ENCODE measurements at regions not wholly inside any gene's neighbourhood (a gene's known extent, or its start where the extent isn't known, plus 50 kb on each side); places are given as distances from the start of the nearest gene placed in this dataset.

- Histone ChIP-seq H3K36me3 (ENCODE audit: control insufficient read depth in 1 of 2, insufficient read depth in 2 of 2, low read length in 2 of 2) (no peaks in the 10 kb centered on the region), H3K27ac (ENCODE audit: low read depth, low read length) (no peak overlapping the region), H3K9ac (ENCODE audit: low read length) (no peak overlapping the region), H3K9me3 (ENCODE audit: control insufficient read depth in 1 of 2, insufficient read depth in 1 of 2, low read depth in 1 of 2, low read length in 2 of 2) (no peaks in the 10 kb centered on the region), H3K9me2 (ENCODE audit: insufficient read depth) (no peaks in the 10 kb centered on the region), H3K4me2 (ENCODE audit: low read length) (no peak overlapping the region), H3K4me3 (replicated peaks in 1 of 2; ENCODE audit: low read depth in 1 of 2, low read length in 2 of 2) (no peak overlapping the region), H3K27me3 (ENCODE audit: insufficient read depth, low read length) (no peaks in the 10 kb centered on the region), H4K20me1 (ENCODE audit: insufficient read depth) (no peaks in the 10 kb centered on the region), H2AFZ (ENCODE audit: low read depth, low read length, poor library complexity, severe bottlenecking) (no peak overlapping the region), H3K79me2 (ENCODE audit: insufficient read depth, low read length) (no peaks in the 10 kb centered on the region), H3K4me1 (ENCODE audit: control insufficient read depth in 1 of 2, insufficient read depth in 2 of 2, low read length in 2 of 2) (no peaks in the 10 kb centered on the region)
- no TSS peak for BruUV-seq (replicated peaks)
- ATAC-seq = no peak
- intact Hi-C loops (cut with micrococcal nuclease) = no loop called here
- RAD21 ChIA-PET (ENCODE audit: low non-redundant PET in 1 of 2, low total read pairs in 2 of 2, uncharacterized antibody in 2 of 2, unreplicated experiment in 2 of 2) = no interaction called here
- TF ChIP-seq ELF1 (IDR thresholded peaks at IDR 0.05; ENCODE audit: borderline replicate concordance, low read depth) (no peak), SIN3A (IDR thresholded peaks at IDR 0.05; ENCODE audit: low read depth) (no peak), EGR1 (IDR thresholded peaks at IDR 0.05; ENCODE audit: low read depth) (no peak), POLR2A (IDR thresholded peaks at IDR 0.05; ENCODE audit: borderline replicate concordance, extremely low read depth, insufficient read depth, insufficient read length) (no peak), ATF3 (IDR thresholded peaks at IDR 0.05) (no peak), TCF7L2 (IDR thresholded peaks at IDR 0.05; ENCODE audit: borderline replicate concordance, extremely low read depth, insufficient read depth, insufficient read length) (no peak), SP1 (IDR thresholded peaks at IDR 0.05; ENCODE audit: low read depth) (no peak), ZFX (IDR thresholded peaks at IDR 0.05) (no peak), CEBPB (IDR thresholded peaks at IDR 0.05; ENCODE audit: low read depth) (no peak), POLR2AphosphoS5 (IDR thresholded peaks at IDR 0.05; ENCODE audit: low read depth, low read length) (no peak), YY1 (IDR thresholded peaks at IDR 0.05; ENCODE audit: extremely low read depth, insufficient replicate concordance, low read depth, low read length) (no peak)
- POLR2A ChIA-PET = no interaction called here
- CTCF ChIA-PET = no interaction called here
- no peak for DNase-seq (ENCODE audit: low read depth, low spot score)
Observed at GRCh38 chr1:222936042-222936441, 121.2 kb downstream of the DISP1 start.

GRCh38 chr1:222938986-222939385 lies 124.1 kb downstream of the DISP1 start:
- no peaks in the 10 kb centered on the region for H3K4me1 ChIP-seq (ENCODE audit: control insufficient read depth in 1 of 2, insufficient read depth in 2 of 2, low read length in 2 of 2)
- H3K4me3 ChIP-seq (replicated peaks in 1 of 2; ENCODE audit: low read depth in 1 of 2, low read length in 2 of 2) = no peak overlapping the region
- ChIA-PET RAD21 (ENCODE audit: low non-redundant PET in 1 of 2, low total read pairs in 2 of 2, uncharacterized antibody in 2 of 2, unreplicated experiment in 2 of 2) (no interaction called here), CTCF (no interaction called here), POLR2A (no interaction called here)
- no TSS peak for BruUV-seq (replicated peaks)
- H3K36me3 ChIP-seq (ENCODE audit: control insufficient read depth in 1 of 2, insufficient read depth in 2 of 2, low read length in 2 of 2) = no peaks in the 10 kb centered on the region
- H3K4me2 ChIP-seq (ENCODE audit: low read length) = no peak overlapping the region
- H3K79me2 ChIP-seq (ENCODE audit: insufficient read depth, low read length) = no peaks in the 10 kb centered on the region
- no peaks in the 10 kb centered on the region for H3K9me2 ChIP-seq (ENCODE audit: insufficient read depth)
- ATAC-seq (no peak), DNase-seq (ENCODE audit: low read depth, low spot score) (no peak)
- H4K20me1 ChIP-seq (ENCODE audit: insufficient read depth) = no peaks in the 10 kb centered on the region
- H3K9me3 ChIP-seq (ENCODE audit: control insufficient read depth in 1 of 2, insufficient read depth in 1 of 2, low read depth in 1 of 2, low read length in 2 of 2) = no peaks in the 10 kb centered on the region
- intact Hi-C loops (cut with micrococcal nuclease) = no loop called here
- no peak overlapping the region for H2AFZ ChIP-seq (ENCODE audit: low read depth, low read length, poor library complexity, severe bottlenecking)
- no peaks in the 10 kb centered on the region for H3K27me3 ChIP-seq (ENCODE audit: insufficient read depth, low read length)
- no peak overlapping the region for H3K27ac ChIP-seq (ENCODE audit: low read depth, low read length)
- no peak overlapping the region for H3K9ac ChIP-seq (ENCODE audit: low read length)
- no peak for TF ChIP-seq EZH2 (IDR thresholded peaks at IDR 0.05)
- TF ChIP-seq YY1 (IDR thresholded peaks at IDR 0.05; ENCODE audit: extremely low read depth, insufficient replicate concordance, low read depth, low read length) = no peak
- TF ChIP-seq MAX (IDR thresholded peaks at IDR 0.05) = no peak
- no peak for TF ChIP-seq ZBTB33 (IDR thresholded peaks at IDR 0.05; ENCODE audit: extremely low read depth, insufficient replicate concordance, low read length)
- no peak for TF ChIP-seq TCF7L2 (IDR thresholded peaks at IDR 0.05; ENCODE audit: borderline replicate concordance, extremely low read depth, insufficient read depth, insufficient read length)
- no peak for TF ChIP-seq POLR2AphosphoS5 (IDR thresholded peaks at IDR 0.05; ENCODE audit: low read depth, low read length)
- no peak for TF ChIP-seq ZFX (IDR thresholded peaks at IDR 0.05)
- TF ChIP-seq EGR1 (IDR thresholded peaks at IDR 0.05; ENCODE audit: low read depth) = no peak
- TF ChIP-seq ATF3 (IDR thresholded peaks at IDR 0.05) = no peak
- no peak for TF ChIP-seq POLR2A (IDR thresholded peaks at IDR 0.05; ENCODE audit: borderline replicate concordance, extremely low read depth, insufficient read depth, insufficient read length)
